GM10266 (cell line): ENCODE measurements at regions not wholly inside any gene's neighbourhood (a gene's known extent, or its start where the extent isn't known, plus 50 kb on each side); places are given as distances from the start of the nearest gene placed in this dataset.

Source experiments
- DNase-seq: peaks from one replicate; pipeline ENCODE4 v3.0.0; 2012; ENCODE audit errors: extremely low spot score
- TF ChIP-seq, protein P1 (sequence below): IDR thresholded peaks from 2 replicates; pipeline ENCODE4 v1.5.1; 2012; ENCODE audit warnings: mild to moderate bottlenecking, low read depth; ENCODE audit not compliant: control insufficient read depth, insufficient read depth; ENCODE audit errors: missing control alignments

DNA sequence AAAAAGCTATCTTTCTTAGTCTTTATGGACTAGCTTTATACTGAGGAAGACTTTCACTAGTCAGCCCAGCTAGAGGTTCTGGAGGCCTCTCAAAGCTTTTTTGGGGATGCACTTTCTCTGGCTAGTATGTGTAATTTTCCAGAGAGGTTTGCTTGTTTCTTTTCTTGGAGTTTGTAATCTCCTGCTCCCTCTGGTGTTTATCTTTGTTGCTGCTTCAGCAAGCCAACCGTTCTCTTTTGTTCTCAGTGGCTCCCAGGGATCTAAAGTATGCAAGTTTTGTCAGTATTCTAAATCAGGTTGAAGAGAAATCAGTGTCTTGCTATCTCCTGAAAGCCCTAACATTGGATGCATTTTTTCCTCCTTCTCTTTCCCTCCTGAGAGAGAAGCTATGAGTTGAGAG, 121.1 kb upstream of the MYO16 start:
- TF ChIP-seq, protein P1, sequence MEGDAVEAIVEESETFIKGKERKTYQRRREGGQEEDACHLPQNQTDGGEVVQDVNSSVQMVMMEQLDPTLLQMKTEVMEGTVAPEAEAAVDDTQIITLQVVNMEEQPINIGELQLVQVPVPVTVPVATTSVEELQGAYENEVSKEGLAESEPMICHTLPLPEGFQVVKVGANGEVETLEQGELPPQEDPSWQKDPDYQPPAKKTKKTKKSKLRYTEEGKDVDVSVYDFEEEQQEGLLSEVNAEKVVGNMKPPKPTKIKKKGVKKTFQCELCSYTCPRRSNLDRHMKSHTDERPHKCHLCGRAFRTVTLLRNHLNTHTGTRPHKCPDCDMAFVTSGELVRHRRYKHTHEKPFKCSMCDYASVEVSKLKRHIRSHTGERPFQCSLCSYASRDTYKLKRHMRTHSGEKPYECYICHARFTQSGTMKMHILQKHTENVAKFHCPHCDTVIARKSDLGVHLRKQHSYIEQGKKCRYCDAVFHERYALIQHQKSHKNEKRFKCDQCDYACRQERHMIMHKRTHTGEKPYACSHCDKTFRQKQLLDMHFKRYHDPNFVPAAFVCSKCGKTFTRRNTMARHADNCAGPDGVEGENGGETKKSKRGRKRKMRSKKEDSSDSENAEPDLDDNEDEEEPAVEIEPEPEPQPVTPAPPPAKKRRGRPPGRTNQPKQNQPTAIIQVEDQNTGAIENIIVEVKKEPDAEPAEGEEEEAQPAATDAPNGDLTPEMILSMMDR = peak; percentile 39
- no peak for DNase-seq

DNA sequence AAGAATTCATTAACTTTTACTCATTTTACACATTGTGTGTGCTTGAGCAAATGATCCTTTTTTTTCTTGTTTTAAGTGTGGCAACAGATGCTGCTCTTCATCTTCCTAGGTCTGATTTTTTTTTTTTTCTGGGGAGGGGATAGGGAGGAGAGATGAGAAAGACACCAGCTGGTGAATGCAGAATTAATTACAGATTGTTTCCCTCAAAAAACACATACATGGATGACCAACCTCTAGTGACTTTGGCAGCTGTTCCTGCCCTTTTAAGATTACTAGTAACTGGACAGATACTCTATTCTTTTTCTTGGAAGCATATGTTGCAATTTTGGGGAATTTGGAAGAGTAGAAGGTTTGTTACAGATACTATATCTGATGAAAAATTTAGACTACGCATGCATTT, 103.6 kb upstream of the MYO16 start:
- no peak for DNase-seq
- TF ChIP-seq, protein P1 = no peak

DNA sequence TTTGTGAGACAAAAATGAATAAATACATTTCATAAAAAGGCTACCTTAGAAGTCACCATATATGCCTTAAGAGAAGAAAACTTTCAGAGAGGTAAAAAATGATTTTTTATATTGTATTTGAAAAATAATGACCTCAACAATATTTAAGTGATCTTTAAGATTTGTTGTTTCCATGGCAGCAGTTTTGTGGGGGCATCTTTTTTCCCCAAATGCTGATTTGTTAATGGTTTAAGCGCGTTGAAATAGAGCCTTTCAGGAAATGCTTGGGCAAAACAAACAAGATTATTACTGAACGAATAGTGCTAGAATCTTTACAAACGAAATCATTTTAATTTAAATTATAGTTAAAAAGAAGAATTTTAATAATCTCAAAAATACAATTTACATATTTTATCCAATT, 103.1 kb upstream of the MYO16 start:
- no peak for DNase-seq
- TF ChIP-seq, protein P1 = no peak

DNA sequence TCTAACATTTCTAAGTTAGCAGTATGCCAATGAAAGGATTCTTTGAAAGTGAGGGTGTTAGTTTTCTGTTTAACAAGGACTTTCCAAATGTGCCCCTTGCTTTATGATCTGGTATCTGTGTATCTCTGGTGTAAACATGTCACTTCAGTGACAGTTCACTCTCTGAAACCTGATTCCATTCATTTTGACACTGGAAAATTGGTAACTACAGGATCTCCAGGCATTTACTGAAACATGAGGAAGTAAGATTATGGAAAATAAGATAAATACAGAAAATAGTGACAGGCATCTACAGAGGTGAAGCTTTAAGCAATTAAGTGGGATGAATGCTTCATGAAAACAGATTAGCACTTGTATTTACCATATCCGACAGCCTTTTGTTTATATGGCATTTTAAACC, 101.6 kb upstream of the MYO16 start:
- no peak for DNase-seq
- TF ChIP-seq, protein P1 = no peak

DNA sequence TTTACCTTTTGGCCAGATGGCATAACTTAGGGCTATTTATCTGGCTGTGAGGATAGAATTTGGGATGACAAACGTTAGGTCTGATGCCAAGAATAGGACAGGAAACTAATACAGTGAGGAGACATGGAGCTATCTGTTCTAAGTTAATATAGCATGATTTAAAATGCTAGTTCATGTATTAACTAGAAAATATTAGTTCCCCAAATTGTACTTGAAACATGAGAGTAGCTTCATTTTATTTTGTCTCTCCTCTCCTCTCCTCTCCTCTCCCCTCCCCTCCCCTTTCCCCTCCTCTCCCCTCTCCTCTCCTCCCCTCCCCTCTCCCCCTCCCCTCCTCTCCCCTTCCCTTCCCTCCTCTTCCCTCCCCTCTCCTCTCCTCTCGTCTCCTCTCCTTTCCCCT, 101.1 kb upstream of the MYO16 start:
- TF ChIP-seq, protein P1 = no peak
- no peak for DNase-seq

DNA sequence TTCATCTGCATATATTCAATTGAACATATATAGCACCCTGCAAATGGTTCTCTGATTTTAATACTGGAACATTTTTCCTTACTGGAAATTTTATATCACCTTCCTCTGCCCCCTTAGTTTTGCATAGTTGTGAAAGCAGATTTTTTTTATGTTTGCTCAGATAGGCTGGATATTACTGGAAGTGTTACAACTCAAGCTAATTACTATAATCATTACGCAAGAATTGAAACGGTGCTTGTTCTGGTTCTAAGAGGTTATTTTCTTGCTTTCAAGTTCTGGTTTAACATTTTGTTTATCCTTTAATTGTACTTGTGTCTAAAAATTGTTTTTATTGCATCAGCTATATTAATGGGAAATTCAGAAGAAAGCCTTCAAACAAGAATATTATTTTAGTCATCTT, 95.6 kb upstream of the MYO16 start:
- TF ChIP-seq, protein P1 = no peak
- DNase-seq = no peak

DNA sequence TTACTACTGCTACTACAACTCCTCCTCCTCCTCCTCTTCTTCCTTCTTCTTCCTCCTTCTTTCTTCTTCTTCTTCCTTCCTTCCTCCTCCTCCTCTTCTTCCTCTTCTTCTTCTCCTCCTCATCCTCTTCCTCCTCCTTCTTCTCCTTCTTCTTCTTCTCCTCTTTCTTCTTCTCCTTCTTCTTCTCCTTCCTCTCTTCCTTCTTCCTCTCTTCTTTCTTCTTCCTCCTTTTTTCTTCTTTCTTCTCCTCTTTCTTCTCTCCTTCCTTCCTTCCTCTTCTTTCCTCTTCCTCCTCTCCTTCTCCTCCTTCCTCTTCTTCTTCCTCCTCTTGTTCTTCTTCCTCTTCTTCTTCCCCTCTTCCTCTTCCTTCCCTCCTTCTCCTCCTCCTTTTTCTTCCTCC, 94.7 kb upstream of the MYO16 start:
- no peak for DNase-seq
- TF ChIP-seq, protein P1 = no peak
